Prostate gland (tissue), 2 donors: ENCODE measurements at regions not wholly inside any gene's neighbourhood (a gene's known extent, or its start where the extent isn't known, plus 50 kb on each side); places are given as distances from the start of the nearest gene placed in this dataset.

Experiments used
- DNase-seq: peaks from one replicate; pipeline ENCODE4 v3.0.0-alpha.2; 2019; ENCODE audit warnings: low spot score
- H3K27ac ChIP-seq, 2 donors: fragments of 200-600 bp; sonication (generic); 2 replicates each; pipeline ENCODE4 v1.5.1; 2017 to 2019
- H3K27me3 ChIP-seq: fragments of 200-600 bp; sonication (generic); replicated peaks from 2 replicates; pipeline ENCODE4 v1.5.1; 2019; ENCODE audit not compliant: insufficient read depth
- H3K36me3 ChIP-seq, 2 donors: fragments of 200-600 bp; sonication (generic); 1 replicate in 1 of 2; 2 replicates in 1 of 2; pipeline versions ENCODE4 v1.5.1 to v1.8.1; 2017 to 2019
- H3K4me1 ChIP-seq: fragments of 200-600 bp; sonication (generic); replicated peaks from 2 replicates; pipeline ENCODE4 v1.5.1; 2019
- H3K4me3 ChIP-seq, 2 donors: fragments of 200-600 bp; sonication (generic); 2 replicates each; pipeline ENCODE4 v1.5.1; 2017 to 2019
- H3K9me3 ChIP-seq: fragments of 200-600 bp; sonication (generic); 2 replicates; pipeline ENCODE4 v1.5.1; 2017
- POLR2A ChIP-seq: fragments of 450-650 bp; IDR thresholded peaks from one replicate; pipeline ENCODE4 v1.6.1; 2016; ENCODE audit warnings: antibody characterized with exemption, mild to moderate bottlenecking
- POLR2AphosphoS5 ChIP-seq: sonication (generic); formaldehyde crosslinking; IDR thresholded peaks from one replicate; pipeline ENCODE4 v1.6.1; 2017; ENCODE audit warnings: antibody characterized with exemption
- WGBS: methylation state at CpG from one replicate; pipeline ENCODE4 v1.1.5; 2018; 5-methylcytosine and 5-hydroxymethylcytosine counted together
- intact Hi-C: fragments of 100-400 bp; cut with DNase I; formaldehyde crosslinking; loops from one replicate; pipeline ENCODE4 v1.14.2; 2022
- TF ChIP-seq, protein P1 (sequence below), 4 experiments: fragments of 200-600 bp in 2 of 4; fragments of 450-650 bp in 2 of 4; sonication (generic) in 2 of 4; IDR thresholded peaks; 1 replicate in 3 of 4; 2 replicates in 1 of 4; pipeline ENCODE4 v1.5.1; 2016 to 2019; ENCODE audit warnings: antibody characterized with exemption in 4 of 4, mild to moderate bottlenecking in 2 of 4, moderate library complexity in 2 of 4

DNA sequence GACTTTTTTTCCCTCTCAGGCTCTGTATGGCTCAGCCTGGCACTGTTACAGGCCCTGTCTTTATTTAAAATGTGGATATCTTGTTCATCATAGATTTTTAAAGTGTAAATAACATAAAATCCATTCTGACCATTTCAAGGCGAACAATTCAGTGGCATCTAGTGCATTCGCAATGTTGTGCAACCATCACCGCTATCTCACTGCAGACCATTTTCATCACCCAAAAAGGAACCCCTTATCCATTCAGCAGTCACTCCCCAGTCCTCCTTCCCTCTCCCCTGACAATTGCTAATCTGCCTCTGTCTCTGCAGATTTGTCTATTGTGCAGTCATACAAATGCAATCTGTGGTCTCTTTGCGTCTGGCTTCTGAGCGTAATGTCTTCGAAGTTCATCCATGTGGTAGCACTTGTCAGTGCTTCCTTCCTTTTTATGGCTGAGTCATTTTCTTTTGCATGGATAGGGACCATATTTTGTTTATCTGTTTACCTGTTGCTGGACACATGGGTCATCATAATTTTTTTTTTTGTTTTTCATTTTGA is 148.8 kb upstream of the LHX5 start:
- Histone ChIP-seq H3K4me3 (no peak overlapping the region), H3K4me1 (no peaks in the 10 kb centered on the region), H3K27ac (no peak overlapping the region), H3K9me3 (no peaks in the 10 kb centered on the region), H3K36me3 (no peaks in the 10 kb centered on the region), H3K27me3 (no peaks in the 10 kb centered on the region)
- WGBS = 73% methylated on average over 6 of the region's 6 CpGs
- DNase-seq = no peak
- intact Hi-C loops = no loop called here
- TF ChIP-seq, protein P1, sequence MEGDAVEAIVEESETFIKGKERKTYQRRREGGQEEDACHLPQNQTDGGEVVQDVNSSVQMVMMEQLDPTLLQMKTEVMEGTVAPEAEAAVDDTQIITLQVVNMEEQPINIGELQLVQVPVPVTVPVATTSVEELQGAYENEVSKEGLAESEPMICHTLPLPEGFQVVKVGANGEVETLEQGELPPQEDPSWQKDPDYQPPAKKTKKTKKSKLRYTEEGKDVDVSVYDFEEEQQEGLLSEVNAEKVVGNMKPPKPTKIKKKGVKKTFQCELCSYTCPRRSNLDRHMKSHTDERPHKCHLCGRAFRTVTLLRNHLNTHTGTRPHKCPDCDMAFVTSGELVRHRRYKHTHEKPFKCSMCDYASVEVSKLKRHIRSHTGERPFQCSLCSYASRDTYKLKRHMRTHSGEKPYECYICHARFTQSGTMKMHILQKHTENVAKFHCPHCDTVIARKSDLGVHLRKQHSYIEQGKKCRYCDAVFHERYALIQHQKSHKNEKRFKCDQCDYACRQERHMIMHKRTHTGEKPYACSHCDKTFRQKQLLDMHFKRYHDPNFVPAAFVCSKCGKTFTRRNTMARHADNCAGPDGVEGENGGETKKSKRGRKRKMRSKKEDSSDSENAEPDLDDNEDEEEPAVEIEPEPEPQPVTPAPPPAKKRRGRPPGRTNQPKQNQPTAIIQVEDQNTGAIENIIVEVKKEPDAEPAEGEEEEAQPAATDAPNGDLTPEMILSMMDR (IDR thresholded peaks at IDR 0.05) = no peak
- TF ChIP-seq POLR2A = no peak
- TF ChIP-seq POLR2AphosphoS5 = no peak

DNA sequence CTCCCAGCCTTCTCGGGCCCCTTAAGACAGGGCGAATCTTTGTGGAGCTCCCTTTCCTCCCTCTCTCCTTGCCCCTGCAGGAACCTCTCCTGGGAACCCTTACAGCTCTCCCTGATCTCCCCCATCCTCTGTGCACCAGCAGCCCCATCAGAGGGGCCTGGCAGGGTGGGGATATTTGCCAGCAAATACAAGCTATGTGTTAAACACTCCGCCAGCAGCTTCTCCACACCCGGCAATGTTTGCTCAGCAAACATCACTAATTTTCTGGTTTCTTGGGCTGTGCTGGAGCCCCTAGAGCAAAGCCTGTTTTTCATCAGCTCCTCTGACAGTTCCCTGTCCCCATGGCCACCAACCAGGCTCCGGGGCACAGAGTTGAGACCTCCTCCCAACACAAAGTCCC is 147.5 kb upstream of the LHX5 start:
- no peak overlapping the region for H3K4me3 ChIP-seq
- 16% methylated on average over 5 of the region's 5 CpGs for WGBS
- intact Hi-C loops = no loop called here
- H3K27me3 ChIP-seq = no peaks in the 10 kb centered on the region
- TF ChIP-seq POLR2A (no peak), POLR2AphosphoS5 (no peak)
- TF ChIP-seq, protein P1 (IDR thresholded peaks at IDR 0.05) = no peak
- no peaks in the 10 kb centered on the region for H3K9me3 ChIP-seq
- DNase-seq = no peak
- H3K4me1 ChIP-seq = no peaks in the 10 kb centered on the region
- H3K36me3 ChIP-seq = no peaks in the 10 kb centered on the region
- H3K27ac ChIP-seq = no peak overlapping the region

DNA sequence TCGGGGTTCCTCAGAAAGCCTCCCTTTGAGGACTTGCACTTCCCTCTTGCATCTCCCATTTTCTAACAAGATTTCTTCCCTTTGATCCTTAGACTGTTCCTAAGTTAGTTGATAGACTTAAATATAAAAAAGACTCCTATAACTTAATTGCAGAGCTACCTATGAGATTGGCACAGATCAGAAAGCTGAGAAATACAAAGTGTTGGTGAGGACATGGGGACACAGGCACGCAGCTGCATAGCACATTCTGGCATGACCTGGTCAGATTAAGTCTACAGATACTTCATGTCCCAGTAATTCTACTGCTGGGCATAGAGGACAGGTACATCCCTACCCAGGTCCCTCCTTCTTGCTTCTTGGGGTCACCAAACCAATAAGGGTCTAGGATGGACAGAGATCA is 141.7 kb upstream of the LHX5 start:
- no peaks in the 10 kb centered on the region for H3K36me3 ChIP-seq
- no peaks in the 10 kb centered on the region for H3K4me1 ChIP-seq
- H3K4me3 ChIP-seq = no peak overlapping the region
- H3K27me3 ChIP-seq = peaks cover 20% of the 10 kb centered on the region
- intact Hi-C loops = no loop called here
- DNase-seq = no peak
- H3K9me3 ChIP-seq = no peaks in the 10 kb centered on the region
- H3K27ac ChIP-seq = no peak overlapping the region
- TF ChIP-seq, protein P1 (IDR thresholded peaks at IDR 0.05) = no peak
- TF ChIP-seq POLR2AphosphoS5 (no peak), POLR2A (no peak)
- WGBS = 76% methylated on average over 2 of the region's 2 CpGs

DNA sequence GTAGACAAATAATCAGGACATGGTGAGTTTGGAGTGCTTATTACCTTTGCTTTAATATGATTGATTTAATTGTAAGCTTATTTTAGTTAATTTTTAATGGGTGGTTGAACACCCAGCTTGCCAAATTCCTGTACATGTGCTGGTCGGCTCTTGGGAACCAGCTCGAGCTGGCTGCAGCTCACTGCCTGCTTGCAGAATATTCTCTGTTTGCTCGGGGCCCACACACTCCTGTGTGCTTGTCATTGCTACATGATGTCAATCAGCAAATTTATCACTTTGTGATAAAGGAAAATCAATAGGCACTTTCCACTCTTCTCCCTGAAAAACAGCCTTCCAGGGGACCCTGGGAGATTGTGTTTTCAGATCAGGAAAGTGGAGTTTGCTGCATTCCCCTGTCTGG is 141.1 kb upstream of the LHX5 start:
- no peaks in the 10 kb centered on the region for H3K4me1 ChIP-seq
- no peaks in the 10 kb centered on the region for H3K36me3 ChIP-seq
- peaks cover 22% of the 10 kb centered on the region for H3K27me3 ChIP-seq
- no peak for DNase-seq
- WGBS = 71% methylated on average over 3 of the region's 3 CpGs
- TF ChIP-seq POLR2AphosphoS5 = no peak
- TF ChIP-seq, protein P1 (IDR thresholded peaks at IDR 0.05) = no peak
- TF ChIP-seq POLR2A = no peak
- intact Hi-C loops = no loop called here
- no peaks in the 10 kb centered on the region for H3K9me3 ChIP-seq
- H3K4me3 ChIP-seq = no peak overlapping the region
- no peak overlapping the region for H3K27ac ChIP-seq

DNA sequence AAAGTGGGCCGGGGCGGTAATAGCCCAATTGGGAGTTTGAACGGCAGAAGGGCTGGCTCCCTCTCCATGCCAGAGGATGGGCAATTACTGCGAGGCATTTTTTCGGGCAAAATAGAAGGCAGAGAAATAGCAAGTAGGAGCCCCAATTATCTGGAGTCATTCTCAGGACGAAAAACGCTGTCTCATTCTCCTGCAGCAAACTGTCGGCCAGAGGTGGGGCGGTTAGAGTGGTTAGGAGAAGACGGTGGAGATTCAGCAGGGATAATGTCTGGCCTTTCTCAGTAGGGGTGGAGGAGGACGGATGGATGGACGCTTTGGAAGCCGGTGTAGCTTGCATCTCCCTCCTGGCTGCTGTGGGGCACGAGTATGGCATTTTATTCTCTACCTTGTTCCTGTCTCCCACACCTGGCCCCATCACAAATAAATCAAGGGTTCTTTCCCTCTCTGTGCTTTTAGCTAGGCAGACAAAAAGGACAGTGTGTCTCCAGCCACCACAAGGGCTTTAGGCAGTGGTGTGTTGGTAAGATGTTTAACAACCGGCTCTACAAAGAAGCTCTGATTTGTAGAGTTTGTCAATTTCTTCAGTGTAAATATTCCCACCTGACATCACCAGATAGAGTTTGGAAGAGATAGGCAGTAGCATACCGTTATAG is 140.5 kb upstream of the LHX5 start:
- H3K9me3 ChIP-seq = no peaks in the 10 kb centered on the region
- no peak overlapping the region for H3K4me3 ChIP-seq
- TF ChIP-seq POLR2AphosphoS5 (no peak), POLR2A (no peak)
- TF ChIP-seq, protein P1 (IDR thresholded peaks at IDR 0.05) = no peak
- DNase-seq = no peak
- H3K27ac ChIP-seq = no peak overlapping the region
- 38% methylated on average over 16 of the region's 16 CpGs for WGBS
- H3K27me3 ChIP-seq = peaks cover 22% of the 10 kb centered on the region
- H3K36me3 ChIP-seq = no peaks in the 10 kb centered on the region
- intact Hi-C loops = no loop called here
- H3K4me1 ChIP-seq = no peaks in the 10 kb centered on the region
